ENCODE measurements at regions not wholly inside any gene's neighbourhood (a gene's known extent, or its start where the extent isn't known, plus 50 kb on each side); places are given as distances from the start of the nearest gene placed in this dataset.
"Not testable (repeated sequence)": the region's sequence is repeated elsewhere in the genome, so short reads cannot be mapped to it uniquely, and the experiment has no call there.

DNA sequence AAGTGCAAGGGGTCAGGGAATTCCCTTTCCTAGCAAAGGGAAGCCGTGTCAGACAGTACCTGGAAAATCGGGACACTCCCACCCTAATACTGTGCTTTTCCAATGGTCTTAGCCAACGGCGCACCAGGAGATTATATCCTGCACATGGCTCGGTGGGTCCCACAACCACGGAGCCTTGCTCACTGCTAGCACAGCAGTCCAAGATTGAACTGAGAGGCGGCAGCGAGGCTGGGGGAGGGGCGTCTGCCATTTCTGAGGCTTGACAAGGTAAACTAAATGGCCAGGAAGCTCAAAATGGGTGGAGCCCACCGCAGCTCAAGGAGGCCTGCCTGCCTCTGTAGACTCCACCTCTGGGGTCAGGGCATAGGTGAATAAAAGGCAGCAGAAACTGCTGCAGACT, 76.5 kb upstream of the LINC00632 start:
- ATAC-seq; H3K4me1 ChIP-seq (ENCODE audit: low read depth); DNase-seq; H3K9me3 ChIP-seq; intact Hi-C loops (cut with DNase I, micrococcal nuclease); H3K4me3 ChIP-seq; H3K36me3 ChIP-seq (ENCODE audit: low read depth): not testable (repeated sequence)

DNA sequence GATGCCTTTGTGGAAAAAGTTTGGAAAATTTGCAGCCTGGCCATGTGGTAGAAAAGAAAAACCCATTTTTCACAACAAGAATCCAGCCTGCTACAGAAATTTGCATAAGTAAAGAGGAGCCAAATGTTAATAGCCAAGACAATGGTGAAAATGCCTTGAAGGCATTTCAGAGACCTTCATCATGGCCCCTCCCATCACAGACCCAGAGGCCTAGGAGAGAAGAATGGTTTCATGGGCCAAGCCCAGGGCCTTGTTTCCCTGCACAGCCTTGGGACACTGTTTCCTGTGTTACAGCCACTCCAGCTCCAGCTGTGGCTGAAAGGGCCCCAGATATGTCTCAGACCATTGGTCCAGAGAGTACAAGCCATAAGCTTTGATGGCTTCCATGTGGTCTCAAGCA, 101.4 kb upstream of the LINC00632 start:
- H3K9me3 ChIP-seq, result no peaks in the 10 kb centered on the region
- DNase-seq (no peak), ATAC-seq (no peak)
- intact Hi-C loops (cut with DNase I, micrococcal nuclease), result no loop called here
- TF ChIP-seq, protein P1, sequence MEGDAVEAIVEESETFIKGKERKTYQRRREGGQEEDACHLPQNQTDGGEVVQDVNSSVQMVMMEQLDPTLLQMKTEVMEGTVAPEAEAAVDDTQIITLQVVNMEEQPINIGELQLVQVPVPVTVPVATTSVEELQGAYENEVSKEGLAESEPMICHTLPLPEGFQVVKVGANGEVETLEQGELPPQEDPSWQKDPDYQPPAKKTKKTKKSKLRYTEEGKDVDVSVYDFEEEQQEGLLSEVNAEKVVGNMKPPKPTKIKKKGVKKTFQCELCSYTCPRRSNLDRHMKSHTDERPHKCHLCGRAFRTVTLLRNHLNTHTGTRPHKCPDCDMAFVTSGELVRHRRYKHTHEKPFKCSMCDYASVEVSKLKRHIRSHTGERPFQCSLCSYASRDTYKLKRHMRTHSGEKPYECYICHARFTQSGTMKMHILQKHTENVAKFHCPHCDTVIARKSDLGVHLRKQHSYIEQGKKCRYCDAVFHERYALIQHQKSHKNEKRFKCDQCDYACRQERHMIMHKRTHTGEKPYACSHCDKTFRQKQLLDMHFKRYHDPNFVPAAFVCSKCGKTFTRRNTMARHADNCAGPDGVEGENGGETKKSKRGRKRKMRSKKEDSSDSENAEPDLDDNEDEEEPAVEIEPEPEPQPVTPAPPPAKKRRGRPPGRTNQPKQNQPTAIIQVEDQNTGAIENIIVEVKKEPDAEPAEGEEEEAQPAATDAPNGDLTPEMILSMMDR (IDR thresholded peaks at IDR 0.05), result no peak
- H3K36me3 ChIP-seq (ENCODE audit: low read depth), result no peaks in the 10 kb centered on the region
- H3K4me3 ChIP-seq, result no peak overlapping the region
- H3K4me1 ChIP-seq (ENCODE audit: low read depth), result no peaks in the 10 kb centered on the region

DNA sequence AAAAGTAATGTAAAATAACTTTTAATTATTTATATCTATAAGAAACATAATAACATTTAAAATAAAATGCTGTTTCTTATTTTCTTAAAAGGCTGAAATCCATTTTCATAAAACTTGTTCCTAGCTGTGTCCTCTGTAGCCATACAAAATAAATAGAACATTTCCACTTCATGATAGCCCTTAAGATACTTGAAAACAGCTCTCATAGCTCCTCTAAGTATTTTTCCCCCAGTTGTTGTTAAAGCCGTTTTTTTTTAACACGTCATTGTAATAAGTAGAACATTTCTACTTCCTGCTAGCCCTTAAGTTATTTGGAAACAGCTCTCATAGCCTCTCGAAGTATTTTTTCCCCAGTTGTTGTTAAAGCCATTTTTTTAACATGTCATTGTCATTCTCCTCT, 97.3 kb upstream of the SOX3 start:
- no peak overlapping the region for H3K4me3 ChIP-seq
- no peaks in the 10 kb centered on the region for H3K4me1 ChIP-seq (ENCODE audit: low read depth)
- H3K9me3 ChIP-seq, result no peaks in the 10 kb centered on the region
- ATAC-seq (no peak), DNase-seq (no peak)
- intact Hi-C loops (cut with DNase I, micrococcal nuclease), result no loop called here
- H3K36me3 ChIP-seq (ENCODE audit: low read depth), result no peaks in the 10 kb centered on the region
- TF ChIP-seq, protein P1 (IDR thresholded peaks at IDR 0.05), result no peak

DNA sequence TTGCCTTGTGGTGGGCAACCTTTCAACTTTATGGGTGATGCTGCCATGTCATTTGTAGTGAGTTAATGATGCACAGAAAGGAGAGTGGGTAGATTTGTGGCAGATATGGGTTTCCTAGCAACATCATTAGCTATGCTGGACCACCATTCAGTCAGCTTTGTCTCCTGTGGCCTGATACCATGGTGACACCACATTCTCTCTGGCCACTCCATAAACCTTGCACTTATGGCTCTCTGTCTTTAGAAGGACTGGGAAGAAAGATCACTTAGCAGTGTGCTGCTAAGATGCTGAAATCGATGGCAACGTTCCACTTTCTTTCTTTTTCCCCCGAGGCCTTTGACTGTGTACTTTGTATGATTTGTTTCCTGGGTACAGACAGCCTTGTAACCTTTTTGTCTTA, 95.0 kb upstream of the SOX3 start:
- no peaks in the 10 kb centered on the region for H3K36me3 ChIP-seq (ENCODE audit: low read depth)
- TF ChIP-seq, protein P1 (IDR thresholded peaks at IDR 0.05), result no peak
- H3K9me3 ChIP-seq, result no peaks in the 10 kb centered on the region
- no peaks in the 10 kb centered on the region for H3K4me1 ChIP-seq (ENCODE audit: low read depth)
- no peak overlapping the region for H3K4me3 ChIP-seq
- intact Hi-C loops (cut with DNase I, micrococcal nuclease), result no loop called here
- ATAC-seq (no peak), DNase-seq (no peak)

DNA sequence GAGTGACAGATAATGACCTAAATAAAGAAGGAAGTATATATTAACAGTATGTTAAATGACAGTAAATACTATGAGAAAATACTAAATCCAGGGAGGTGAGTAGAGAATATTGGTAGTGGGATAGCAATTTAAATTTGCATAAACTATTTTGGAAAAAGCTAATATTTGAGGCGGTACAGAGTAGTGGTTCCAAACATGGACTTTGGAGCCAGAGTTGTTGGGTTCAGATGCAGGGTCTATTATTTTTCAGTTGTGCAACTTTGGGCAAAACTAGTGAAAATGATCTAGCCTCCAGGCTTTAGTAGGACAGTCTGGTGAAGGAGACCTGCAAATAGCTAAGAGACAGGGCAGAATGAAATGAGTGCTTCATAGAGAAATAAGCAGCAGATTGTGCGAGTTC, 84.8 kb upstream of the SOX3 start:
- DNase-seq (no peak), ATAC-seq (no peak)
- Histone ChIP-seq H3K9me3 (no peaks in the 10 kb centered on the region), H3K36me3 (ENCODE audit: low read depth) (no peaks in the 10 kb centered on the region), H3K4me3 (no peak overlapping the region), H3K4me1 (ENCODE audit: low read depth) (no peaks in the 10 kb centered on the region)
- intact Hi-C loops (cut with DNase I, micrococcal nuclease), result no loop called here
- TF ChIP-seq, protein P1 (IDR thresholded peaks at IDR 0.05), result no peak

DNA sequence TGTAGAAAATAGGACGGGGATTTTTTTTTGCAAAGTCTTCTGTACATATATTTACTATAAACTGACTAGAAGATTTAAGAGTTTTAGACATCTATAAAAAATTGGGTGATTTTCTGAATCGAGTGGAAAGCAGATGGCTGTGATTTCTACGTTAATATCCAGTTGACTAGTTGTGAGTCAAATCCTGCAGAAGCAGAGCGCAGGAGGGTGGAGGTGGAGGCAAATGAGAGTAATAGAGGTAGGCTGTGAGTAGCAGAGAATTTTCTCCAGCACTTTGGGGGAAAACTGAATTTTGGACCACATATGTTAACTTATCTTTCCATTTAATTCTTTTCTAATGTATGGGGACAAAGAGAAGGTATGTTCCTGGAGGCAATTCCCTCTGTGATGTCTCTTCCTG, 82.1 kb upstream of the SOX3 start:
- H3K36me3 ChIP-seq (ENCODE audit: low read depth), result no peaks in the 10 kb centered on the region
- intact Hi-C loops (cut with DNase I, micrococcal nuclease), result no loop called here
- no peaks in the 10 kb centered on the region for H3K4me1 ChIP-seq (ENCODE audit: low read depth)
- TF ChIP-seq, protein P1 (IDR thresholded peaks at IDR 0.05), result no peak
- no peak overlapping the region for H3K4me3 ChIP-seq
- no peak for ATAC-seq
- DNase-seq, result no peak
- H3K9me3 ChIP-seq, result no peaks in the 10 kb centered on the region

All from mucosa of descending colon (tissue), 3 donors.